GM12878 (cell line): ENCODE measurements at regions not wholly inside any gene's neighbourhood (a gene's known extent, or its start where the extent isn't known, plus 50 kb on each side); places are given as distances from the start of the nearest gene placed in this dataset.

Experiments
- ATAC-seq: fragments of 200-7000 bp; cut with Tn5 transposase; 3 replicates; pipeline ENCODE4 v1.9.1; 2020; ENCODE audit warnings: mild to moderate bottlenecking, moderate library complexity
- BruUV-seq: library from RNA; stranded (reverse); fragments of 400-500 nt; replicated peaks from 2 replicates; lab custom pipeline; 2021; lab: Mats Ljungman, UMichigan
- CTCF ChIA-PET: fragments of 300-600 bp; sonication (Branson Sonifier 250); formaldehyde crosslinking; extraction: SDS; loops from one replicate; lab custom pipeline; 2021; ENCODE audit warnings: inconsistent platforms; lab: Yijun Ruan, JAX
- POLR2A ChIA-PET: fragments of 350-600 bp; formaldehyde crosslinking; extraction: SDS; loops from one replicate; lab custom pipeline; 2021; ENCODE audit warnings: inconsistent platforms; lab: Charles Lee
- RAD21 ChIA-PET: fragments of 300-600 bp; sonication (Branson Sonifier 250); formaldehyde crosslinking; loops from one replicate; lab custom pipeline; 2023; ENCODE audit warnings: antibody characterized with exemption; ENCODE audit not compliant: unreplicated experiment; lab: Charles Lee
- SMC1A ChIA-PET: fragments of 300-600 bp; sonication (Branson Sonifier 250); formaldehyde crosslinking; loops from one replicate; lab custom pipeline; 2023; ENCODE audit not compliant: unreplicated experiment, uncharacterized antibody; lab: Charles Lee
- DNase-seq: peaks from one replicate; pipeline ENCODE4 v3.0.0-alpha.2; 2011; ENCODE audit warnings: low read depth, low spot score
- FAIRE-seq: peaks from 3 replicates; lab custom pipeline; 2011; peaks lifted over from hg19 to GRCh38; lab: Jason Lieb, UNC
- H2AFZ ChIP-seq: 2 replicates; pipeline ENCODE4 v1.6.0; 2011; ENCODE audit warnings: low read depth, low read length, control low read depth; ENCODE audit not compliant: control insufficient read depth
- H3K27ac ChIP-seq: 2 replicates; pipeline ENCODE4 v1.5.1; 2011; ENCODE audit warnings: control low read depth; ENCODE audit not compliant: control insufficient read depth, insufficient read depth
- H3K27me3 ChIP-seq, 2 experiments: replicated peaks in 1 of 2; 2 replicates each; pipeline versions ENCODE4 v1.6.0 to v1.6.1; 2011; ENCODE audit warnings: low read length in 1 of 2; ENCODE audit not compliant: control insufficient read depth in 2 of 2, insufficient read depth in 2 of 2
- H3K36me3 ChIP-seq, 2 experiments: 2 replicates each; pipeline ENCODE4 v1.5.1; 2011; ENCODE audit warnings: low read length in 1 of 2; ENCODE audit not compliant: control insufficient read depth in 2 of 2, insufficient read depth in 2 of 2
- H3K4me1 ChIP-seq: 2 replicates; pipeline ENCODE4 v1.6.1; 2011; ENCODE audit warnings: mild to moderate bottlenecking, low read length, moderate library complexity, mixed read lengths; ENCODE audit not compliant: control insufficient read depth, insufficient read depth
- H3K4me2 ChIP-seq: 2 replicates; pipeline ENCODE4 v1.6.0; 2011; ENCODE audit warnings: control low read depth; ENCODE audit not compliant: control insufficient read depth, insufficient read depth
- H3K4me3 ChIP-seq: fragments of 200-600 bp; sonication (generic); 2 replicates; pipeline ENCODE4 v1.5.1; 2016
- H3K79me2 ChIP-seq: 2 replicates; pipeline ENCODE4 v1.6.0; 2011; ENCODE audit warnings: low read length; ENCODE audit not compliant: control insufficient read depth, insufficient read depth
- H3K9ac ChIP-seq: 2 replicates; pipeline ENCODE4 v1.8.0; 2011; ENCODE audit warnings: low read length, control low read depth, mixed read lengths; ENCODE audit not compliant: control insufficient read depth, insufficient read depth
- H3K9me3 ChIP-seq: replicated peaks from 3 replicates; pipeline ENCODE4 v1.5.1; 2011; ENCODE audit warnings: mild to moderate bottlenecking, low read length; ENCODE audit not compliant: control insufficient read depth, insufficient read depth
- H4K20me1 ChIP-seq: 2 replicates; pipeline ENCODE4 v1.6.0; 2011; ENCODE audit not compliant: control insufficient read depth, insufficient read depth
- CHD2 ChIP-seq: IDR thresholded peaks from 2 replicates; pipeline ENCODE4 v1.6.1; 2011; ENCODE audit warnings: low read depth, low read length, improper control_type of control experiment, borderline replicate concordance
- GATAD2B ChIP-seq: fragments of 450-650 bp; conservative IDR thresholded peaks from 2 replicates; pipeline ENCODE4 v1.6.1; 2017; ENCODE audit warnings: low read depth, mild to moderate bottlenecking, moderate library complexity
- NBN ChIP-seq: fragments of 450-650 bp; IDR thresholded peaks from 2 replicates; pipeline ENCODE4 v1.6.1; 2016
- NFIC ChIP-seq: IDR thresholded peaks from 2 replicates; pipeline ENCODE4 v1.6.1; 2012; ENCODE audit warnings: low read depth, mild to moderate bottlenecking, inconsistent platforms, low read length, moderate library complexity
- TCF3 ChIP-seq: IDR thresholded peaks from 2 replicates; pipeline ENCODE4 v1.6.1; 2012; ENCODE audit warnings: low read depth, mild to moderate bottlenecking, low read length, borderline replicate concordance; ENCODE audit not compliant: insufficient read depth
- TCF7 ChIP-seq: IDR thresholded peaks from 2 replicates; pipeline ENCODE4 v1.6.1; 2014; ENCODE audit warnings: antibody characterized with exemption, borderline replicate concordance
- WRNIP1 ChIP-seq: IDR thresholded peaks from 2 replicates; pipeline ENCODE4 v1.6.1; 2011; ENCODE audit warnings: low read depth, low read length, improper control_type of control experiment, borderline replicate concordance
- WGBS: methylation state at CpG from one replicate; pipeline ENCODE4 v1.1.6; 2016; ENCODE audit warnings: low lambda C conversion rate; ENCODE audit not compliant: insufficient replicate concordance, insufficient coverage; ENCODE audit errors: missing lambda C conversion rate; 5-methylcytosine and 5-hydroxymethylcytosine counted together
- in situ Hi-C: fragments of 300-500 bp; cut with MboI; formaldehyde crosslinking; loops from 9 replicates; pipeline ENCODE4 v1.14.3; 2018; ENCODE audit warnings: mixed read lengths
- intact Hi-C: fragments of 100-400 bp; cut with micrococcal nuclease; formaldehyde crosslinking; loops from one replicate; pipeline ENCODE4 v1.14.2; 2022; ENCODE audit not compliant: unreplicated experiment
- TF ChIP-seq, protein P1 (sequence below): IDR thresholded peaks from 2 replicates; pipeline ENCODE4 v1.6.1; 2011; ENCODE audit warnings: low read depth, low read length, improper control_type of control experiment, borderline replicate concordance
- TF ChIP-seq, protein P2 (sequence below): fragments of 150-350 bp; IDR thresholded peaks from 2 replicates; pipeline ENCODE4 v1.6.1; 2016; ENCODE audit warnings: low read depth, low read length

DNA sequence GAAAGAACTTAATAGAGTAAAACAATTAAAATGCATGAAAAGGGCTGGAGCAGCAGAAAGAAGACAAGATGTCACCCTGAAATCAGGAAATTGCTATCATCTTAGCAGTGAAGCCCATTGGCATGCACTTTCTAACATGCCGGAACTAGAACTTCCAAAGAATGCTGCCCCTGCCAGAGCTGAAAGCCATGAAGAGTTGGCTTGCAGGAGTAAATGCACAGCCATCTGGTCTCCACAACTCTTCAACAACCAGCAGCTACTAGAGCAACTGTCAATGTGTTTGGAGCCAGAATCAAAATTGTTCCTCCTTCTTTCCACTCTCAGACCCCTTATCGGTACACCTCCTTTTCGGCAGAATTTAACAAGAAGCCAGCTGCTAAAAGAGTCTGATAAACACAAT is 414.1 kb downstream of the KCNH5 start:
- H3K4me2 ChIP-seq, result no peak overlapping the region
- 74% methylated on average over 3 of the region's 3 CpGs for WGBS
- RAD21 ChIA-PET, result no interaction called here
- DNase-seq, result no peak
- SMC1A ChIA-PET, result no interaction called here
- no peaks in the 10 kb centered on the region for H4K20me1 ChIP-seq
- TF ChIP-seq NFIC (no peak), TCF3 (no peak), WRNIP1 (no peak), CHD2 (no peak), TCF7 (no peak), NBN (no peak)
- TF ChIP-seq, protein P1, sequence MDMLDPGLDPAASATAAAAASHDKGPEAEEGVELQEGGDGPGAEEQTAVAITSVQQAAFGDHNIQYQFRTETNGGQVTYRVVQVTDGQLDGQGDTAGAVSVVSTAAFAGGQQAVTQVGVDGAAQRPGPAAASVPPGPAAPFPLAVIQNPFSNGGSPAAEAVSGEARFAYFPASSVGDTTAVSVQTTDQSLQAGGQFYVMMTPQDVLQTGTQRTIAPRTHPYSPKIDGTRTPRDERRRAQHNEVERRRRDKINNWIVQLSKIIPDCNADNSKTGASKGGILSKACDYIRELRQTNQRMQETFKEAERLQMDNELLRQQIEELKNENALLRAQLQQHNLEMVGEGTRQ, result no peak
- no peak for FAIRE-seq
- H3K4me3 ChIP-seq, result no peak overlapping the region
- no peak overlapping the region for H2AFZ ChIP-seq
- ATAC-seq, result no peak
- H3K79me2 ChIP-seq, result no peaks in the 10 kb centered on the region
- H3K9ac ChIP-seq, result no peak overlapping the region
- H3K9me3 ChIP-seq, result no peaks in the 10 kb centered on the region
- no TSS peak for BruUV-seq
- intact Hi-C loops, result no loop called here
- in situ Hi-C loops, result no loop called here
- no peaks in the 10 kb centered on the region for H3K4me1 ChIP-seq
- POLR2A ChIA-PET, result no interaction called here
- H3K27me3 ChIP-seq, result no peaks in the 10 kb centered on the region
- CTCF ChIA-PET, result no interaction called here
- H3K36me3 ChIP-seq, result no peaks in the 10 kb centered on the region
- no peak overlapping the region for H3K27ac ChIP-seq

DNA sequence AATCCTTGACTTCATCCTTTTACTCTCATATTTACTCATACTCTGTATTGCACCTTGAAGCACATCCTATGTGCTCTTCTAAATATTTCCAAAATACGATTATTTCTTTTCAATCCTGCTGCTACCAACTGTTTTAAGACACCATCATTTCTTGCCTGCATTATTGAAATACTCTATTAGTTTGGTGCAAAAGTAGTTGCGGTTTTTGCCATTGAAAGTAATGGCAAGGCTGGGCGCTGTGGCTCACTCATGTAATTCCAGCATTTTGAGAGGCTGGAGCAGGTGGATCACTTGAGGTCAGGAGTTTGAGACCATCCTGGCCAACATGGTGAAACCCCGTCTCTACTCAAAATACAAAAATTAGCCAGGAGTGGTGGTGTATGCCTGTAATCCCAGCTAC is 412.5 kb downstream of the KCNH5 start:
- DNase-seq, result no peak
- ChIA-PET CTCF (no interaction called here), RAD21 (no interaction called here), SMC1A (no interaction called here), POLR2A (no interaction called here)
- WGBS, result 20% methylated on average over 4 of the region's 4 CpGs
- no peaks in the 10 kb centered on the region for H4K20me1 ChIP-seq
- H3K4me2 ChIP-seq, result no peak overlapping the region
- in situ Hi-C loops, result no loop called here
- intact Hi-C loops, result no loop called here
- H2AFZ ChIP-seq, result no peak overlapping the region
- TF ChIP-seq, protein P2, sequence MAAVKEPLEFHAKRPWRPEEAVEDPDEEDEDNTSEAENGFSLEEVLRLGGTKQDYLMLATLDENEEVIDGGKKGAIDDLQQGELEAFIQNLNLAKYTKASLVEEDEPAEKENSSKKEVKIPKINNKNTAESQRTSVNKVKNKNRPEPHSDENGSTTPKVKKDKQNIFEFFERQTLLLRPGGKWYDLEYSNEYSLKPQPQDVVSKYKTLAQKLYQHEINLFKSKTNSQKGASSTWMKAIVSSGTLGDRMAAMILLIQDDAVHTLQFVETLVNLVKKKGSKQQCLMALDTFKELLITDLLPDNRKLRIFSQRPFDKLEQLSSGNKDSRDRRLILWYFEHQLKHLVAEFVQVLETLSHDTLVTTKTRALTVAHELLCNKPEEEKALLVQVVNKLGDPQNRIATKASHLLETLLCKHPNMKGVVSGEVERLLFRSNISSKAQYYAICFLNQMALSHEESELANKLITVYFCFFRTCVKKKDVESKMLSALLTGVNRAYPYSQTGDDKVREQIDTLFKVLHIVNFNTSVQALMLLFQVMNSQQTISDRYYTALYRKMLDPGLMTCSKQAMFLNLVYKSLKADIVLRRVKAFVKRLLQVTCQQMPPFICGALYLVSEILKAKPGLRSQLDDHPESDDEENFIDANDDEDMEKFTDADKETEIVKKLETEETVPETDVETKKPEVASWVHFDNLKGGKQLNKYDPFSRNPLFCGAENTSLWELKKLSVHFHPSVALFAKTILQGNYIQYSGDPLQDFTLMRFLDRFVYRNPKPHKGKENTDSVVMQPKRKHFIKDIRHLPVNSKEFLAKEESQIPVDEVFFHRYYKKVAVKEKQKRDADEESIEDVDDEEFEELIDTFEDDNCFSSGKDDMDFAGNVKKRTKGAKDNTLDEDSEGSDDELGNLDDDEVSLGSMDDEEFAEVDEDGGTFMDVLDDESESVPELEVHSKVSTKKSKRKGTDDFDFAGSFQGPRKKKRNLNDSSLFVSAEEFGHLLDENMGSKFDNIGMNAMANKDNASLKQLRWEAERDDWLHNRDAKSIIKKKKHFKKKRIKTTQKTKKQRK, result no peak
- no peak for TF ChIP-seq GATAD2B
- H3K4me1 ChIP-seq, result no peaks in the 10 kb centered on the region
- no TSS peak for BruUV-seq
- no peak for FAIRE-seq
- no peaks in the 10 kb centered on the region for H3K79me2 ChIP-seq
- no peaks in the 10 kb centered on the region for H3K27me3 ChIP-seq
- H3K27ac ChIP-seq, result no peak overlapping the region
- no peaks in the 10 kb centered on the region for H3K36me3 ChIP-seq
- H3K9ac ChIP-seq, result no peak overlapping the region
- ATAC-seq, result no peak
- H3K4me3 ChIP-seq, result no peak overlapping the region
- H3K9me3 ChIP-seq, result no peaks in the 10 kb centered on the region
